Anterior cingulate cortex (tissue), 58 donors: ENCODE measurements at regions not wholly inside any gene's neighbourhood (a gene's known extent, or its start where the extent isn't known, plus 50 kb on each side); places are given as distances from the start of the nearest gene placed in this dataset.

Experiments
- DNase-seq, 58 donors: peaks; one replicate each; lab custom pipeline; 2025; lab: John Stamatoyannopoulos, UW

DNA sequence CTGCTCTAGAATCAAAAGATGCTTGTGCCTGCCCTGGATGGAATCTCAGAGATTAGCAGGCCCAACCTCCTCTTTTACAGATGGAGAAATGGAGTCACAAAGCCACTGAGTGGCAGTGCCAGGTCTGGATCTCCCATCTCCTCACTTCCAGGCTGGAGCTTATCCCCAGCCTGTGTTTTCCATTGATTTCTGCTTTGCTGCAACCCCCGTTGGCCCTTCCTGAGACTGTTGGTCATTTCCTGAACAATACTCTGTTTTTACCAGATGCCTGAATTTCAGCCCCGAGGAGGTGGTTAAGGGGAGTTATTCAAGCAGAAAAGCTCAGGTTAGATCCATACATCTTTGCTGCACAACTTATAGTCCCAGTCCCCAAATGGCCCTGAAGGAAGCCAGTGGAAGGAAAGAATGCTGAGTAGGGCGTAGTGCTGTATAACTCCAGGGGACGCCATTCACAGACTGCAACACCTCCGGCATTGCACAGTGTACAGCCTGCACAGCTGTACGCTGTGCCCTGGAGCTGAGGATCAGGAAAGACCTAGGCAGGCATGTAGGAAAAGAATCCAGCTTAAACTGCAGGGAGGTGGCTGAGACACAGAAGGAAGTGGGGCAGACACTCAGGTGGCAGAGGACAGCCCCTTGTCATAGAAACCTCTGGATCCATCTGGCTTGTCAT is 77.5 kb downstream of the RPLP1 start:
- no peak for DNase-seq

GRCh38 chr15:69530991-69531664 is 78.5 kb downstream of the RPLP1 start:
- DNase-seq = peak in 44 of 58 donors; percentile 9 to 80 (median 49)

DNA sequence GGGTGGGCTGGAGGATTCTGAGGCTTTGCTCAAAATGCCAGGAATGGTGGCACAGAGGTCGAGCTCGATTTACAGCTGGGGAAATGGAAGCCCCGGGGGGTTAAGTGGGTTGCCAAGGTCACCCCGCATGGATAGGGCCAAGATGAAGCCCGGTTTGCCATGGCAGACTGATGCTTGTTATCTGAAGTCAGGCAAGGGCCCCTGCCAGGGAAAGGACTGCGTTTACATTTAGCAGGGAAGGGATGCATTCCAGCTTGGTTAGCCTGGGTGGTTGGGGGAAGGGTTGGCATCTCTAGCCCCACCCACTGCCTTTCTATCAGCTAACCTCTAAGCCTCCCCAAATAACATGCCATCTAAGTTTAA is 79.0 kb downstream of the RPLP1 start:
- no peak for DNase-seq

- DNase-seq = no peak
Observed at GRCh38 chr15:69532066-69532465, 79.4 kb downstream of the RPLP1 start.

DNA sequence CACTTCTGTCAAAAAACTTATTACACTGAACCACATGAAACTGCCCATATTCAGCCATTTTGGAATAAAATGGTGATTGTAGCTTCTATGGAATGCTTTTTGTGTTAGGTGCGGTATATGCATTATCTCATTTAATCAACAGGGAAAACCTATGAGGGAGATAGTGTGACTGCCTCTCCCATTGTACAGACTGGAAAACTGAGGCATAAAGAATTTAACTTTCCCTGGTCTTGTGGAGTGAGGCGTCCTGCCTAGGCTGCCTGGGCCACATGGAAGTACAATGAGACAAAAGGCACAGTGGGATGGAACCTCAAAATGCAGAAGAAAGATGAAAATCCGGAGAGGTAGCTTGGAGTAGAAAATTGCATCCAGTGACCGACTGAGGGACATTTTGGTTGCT is 80.2 kb downstream of the RPLP1 start:
- DNase-seq = no peak

- DNase-seq = no peak
Observed at GRCh38 chr15:69533522-69533921, 80.9 kb downstream of the RPLP1 start.

DNA sequence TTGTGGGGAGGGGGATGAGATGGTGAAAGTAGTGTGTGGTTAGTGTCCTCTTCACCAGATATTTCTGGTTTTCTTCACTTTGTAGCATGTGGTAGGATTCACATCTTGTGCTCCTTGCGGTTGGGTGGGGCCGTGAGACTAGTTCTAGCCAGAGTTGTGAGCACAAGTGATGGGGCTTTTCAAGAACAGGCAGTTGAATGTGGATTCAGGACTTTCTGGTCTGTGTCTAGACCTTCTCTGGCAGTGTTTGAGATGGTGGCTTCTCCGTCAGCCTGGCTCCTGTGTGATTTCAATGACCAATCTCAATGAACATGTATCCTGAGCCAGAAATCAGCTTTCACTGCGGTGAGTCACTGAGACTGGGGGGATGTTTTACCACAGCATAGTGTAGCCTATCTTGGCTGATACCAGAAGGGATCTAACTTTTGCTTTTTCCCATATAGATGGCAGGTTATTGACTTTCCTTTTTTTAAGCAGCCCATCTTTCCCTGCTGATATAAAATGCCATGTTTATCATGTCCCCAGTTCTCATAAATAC is 82.6 kb downstream of the RPLP1 start:
- DNase-seq = no peak

DNA sequence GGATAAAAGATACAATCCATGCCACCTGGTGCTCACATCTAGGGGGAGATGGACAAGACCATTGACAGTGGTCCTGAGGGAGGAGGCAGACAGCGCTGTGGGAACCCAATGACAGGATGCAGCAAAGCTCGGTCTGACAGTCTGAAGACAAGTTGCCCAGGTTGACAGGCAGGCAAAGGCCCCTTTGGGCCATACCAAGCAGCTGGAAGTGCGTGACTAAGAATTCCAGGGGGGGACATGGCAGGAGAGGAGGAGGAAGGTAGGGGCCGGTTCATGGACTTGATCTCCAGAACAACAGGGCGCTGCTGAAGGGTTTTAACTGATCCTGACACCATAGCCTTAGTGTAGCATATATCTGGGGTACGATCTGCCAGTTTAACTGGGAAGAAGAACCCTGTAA is 83.4 kb downstream of the RPLP1 start:
- DNase-seq = no peak

- peak in 1 of 58 donors; percentile 28 for DNase-seq
Observed at GRCh38 chr15:69536726-69537512, 84.3 kb downstream of the RPLP1 start.

- no peak for DNase-seq
Observed at GRCh38 chr15:69537901-69538300, 85.3 kb downstream of the RPLP1 start.

GRCh38 chr15:69538379-69538778 is 85.8 kb downstream of the RPLP1 start:
- DNase-seq = no peak

GRCh38 chr15:69539345-69539744 is 86.7 kb downstream of the RPLP1 start:
- DNase-seq = no peak

DNA sequence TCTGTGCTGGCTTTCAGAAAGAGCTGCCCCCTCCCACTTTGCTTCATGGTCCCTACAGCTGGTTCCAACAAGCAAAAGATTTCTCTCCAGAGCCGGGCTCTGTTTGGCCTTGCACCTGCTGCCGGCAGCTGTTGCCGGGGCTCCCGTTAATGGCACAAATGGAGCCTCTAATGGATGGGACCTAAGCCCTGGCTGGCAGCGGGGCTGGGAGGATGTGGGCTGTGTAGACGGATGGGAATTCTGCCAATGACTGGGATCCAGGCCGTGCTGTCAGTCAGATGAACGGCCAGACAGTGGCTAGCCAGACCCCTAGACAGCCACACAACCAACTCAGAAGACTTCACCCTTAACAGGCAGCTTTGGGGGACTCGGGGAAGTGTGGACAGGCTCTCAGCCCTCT is 88.0 kb downstream of the RPLP1 start:
- DNase-seq = peak in 34 of 58 donors; percentile 7 to 63 (median 26)

- no peak for DNase-seq
Observed at GRCh38 chr15:69542028-69542427, 89.4 kb downstream of the RPLP1 start.

DNA sequence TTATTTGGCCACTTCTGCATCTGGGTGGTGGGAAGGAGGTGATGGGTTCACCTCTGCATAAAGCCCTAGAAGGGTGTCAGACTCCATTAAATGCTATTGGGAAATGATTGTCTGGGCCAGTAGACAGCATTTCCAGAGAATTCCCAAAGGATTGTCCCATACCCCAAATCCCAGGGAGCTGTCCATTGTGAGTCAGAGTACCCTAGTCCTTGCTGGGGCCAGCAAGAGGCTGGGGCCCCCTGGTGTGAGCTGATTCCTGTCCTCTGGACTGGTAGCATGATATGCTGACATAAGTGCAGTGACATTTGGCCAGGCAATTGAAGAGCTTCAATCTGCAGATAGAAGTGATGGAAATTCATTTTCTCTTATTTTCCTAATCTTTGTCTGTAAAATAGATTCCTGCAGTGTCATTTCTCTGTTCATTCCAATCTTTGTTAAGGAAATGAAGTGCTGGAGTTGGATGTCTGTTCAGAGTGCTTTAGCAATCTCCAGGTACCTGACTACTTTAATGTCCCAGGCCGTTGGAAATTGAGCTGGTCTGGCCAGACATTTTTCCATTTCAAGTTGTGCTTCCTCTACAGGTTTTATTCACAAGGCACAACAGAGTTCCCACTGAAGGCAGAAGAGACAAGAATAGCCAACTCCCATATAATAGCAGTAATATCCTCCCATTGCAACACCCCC is 91.2 kb downstream of the RPLP1 start:
- DNase-seq = no peak

DNA sequence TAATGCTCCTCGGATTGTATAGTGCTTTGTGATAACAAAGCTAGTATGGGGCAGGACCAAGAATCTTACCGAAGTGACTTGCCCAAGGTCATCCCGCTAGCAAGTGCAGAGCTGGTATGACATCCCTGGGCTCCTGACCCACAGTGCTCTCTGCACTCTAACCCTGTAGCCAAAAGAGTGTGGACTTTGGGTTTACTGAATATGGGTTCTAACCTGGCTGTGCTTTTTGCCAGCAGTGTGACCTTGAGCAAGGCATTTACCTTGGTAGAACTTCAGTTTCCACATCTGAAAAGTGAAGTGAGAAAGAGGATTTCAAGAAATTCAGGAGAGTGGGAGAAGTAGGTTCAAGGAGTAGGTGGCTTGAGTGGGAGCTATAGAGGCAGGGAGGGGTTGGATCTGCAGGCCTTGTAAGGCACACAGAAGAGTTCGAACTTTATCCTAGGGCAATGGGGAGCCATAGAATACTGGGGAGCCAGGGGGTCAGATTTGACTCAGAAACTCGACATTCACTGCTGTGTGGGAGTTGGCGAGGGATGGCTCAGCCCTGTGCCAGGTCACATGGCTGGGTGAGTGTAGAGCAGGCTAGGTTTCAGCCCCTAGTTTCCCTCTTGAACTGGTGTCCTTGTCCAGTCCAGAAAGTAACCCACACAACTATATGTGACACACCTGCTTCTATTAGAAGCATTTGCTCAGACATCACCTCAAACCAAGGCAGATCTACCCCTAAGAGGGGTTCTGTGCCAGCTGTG is 91.9 kb downstream of the RPLP1 start:
- DNase-seq = no peak

GRCh38 chr15:69546182-69546581 is 93.6 kb downstream of the RPLP1 start:
- no peak for DNase-seq

- peak in 1 of 58 donors; percentile 12 for DNase-seq
Observed at GRCh38 chr15:69548395-69549180, 96.0 kb downstream of the RPLP1 start.

DNA sequence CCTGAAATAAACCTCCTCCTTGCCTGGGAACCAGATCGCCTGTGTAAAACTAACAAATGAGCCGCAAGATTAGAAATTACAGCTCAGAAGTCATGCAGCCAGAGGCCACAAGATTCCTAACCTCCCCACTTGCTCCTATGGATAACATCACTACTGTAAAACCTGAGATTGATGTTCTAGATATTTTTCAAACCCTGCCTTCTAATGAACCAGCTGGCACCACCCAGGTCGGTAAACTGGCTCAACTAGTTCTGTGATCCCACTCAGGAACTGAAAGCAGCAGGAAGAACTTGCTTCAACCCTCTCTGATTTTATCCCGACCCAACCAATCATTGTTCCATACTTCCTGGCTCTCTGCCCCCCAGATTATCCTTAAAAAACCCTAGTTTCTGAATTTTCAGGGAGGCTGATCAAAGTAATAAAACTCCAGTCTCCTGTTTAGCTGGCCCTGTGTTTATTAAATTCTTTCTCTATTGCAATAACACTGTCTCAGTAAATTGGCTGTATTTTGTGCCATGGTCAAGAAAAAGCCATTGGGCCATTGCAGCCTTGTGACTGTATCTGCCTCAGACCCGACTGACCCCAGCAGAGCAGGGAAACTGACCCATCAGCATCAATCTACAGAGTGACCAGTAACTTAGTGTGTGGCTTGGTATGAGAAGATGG is 98.9 kb downstream of the RPLP1 start:
- no peak for DNase-seq
